PFSK-1 (cell line): ENCODE measurements at regions not wholly inside any gene's neighbourhood (a gene's known extent, or its start where the extent isn't known, plus 50 kb on each side); places are given as distances from the start of the nearest gene placed in this dataset.

Experiments used
- FOXP2 ChIP-seq: optimal IDR thresholded peaks from 2 replicates; pipeline ENCODE3; 2011; ENCODE audit warnings: borderline replicate concordance, control low read depth, inconsistent platforms; ENCODE audit not compliant: insufficient read depth; ENCODE audit errors: extremely low read length, extremely low read depth
- POLR2AphosphoS5 ChIP-seq: IDR thresholded peaks from 2 replicates; pipeline ENCODE4 v1.6.1; 2012; ENCODE audit warnings: low read depth, mild to moderate bottlenecking, control low read depth, low read length, moderate library complexity
- REST ChIP-seq, 2 experiments: IDR thresholded peaks; 2 replicates each; pipeline versions ENCODE4 v1.6.1 to v1.8.0; 2011 to 2012; ENCODE audit warnings: low read depth in 2 of 2, low read length in 2 of 2, control low read depth in 1 of 2, inconsistent platforms in 1 of 2, mild to moderate bottlenecking in 1 of 2, moderate library complexity in 1 of 2; ENCODE audit not compliant: insufficient read depth in 1 of 2
- SIN3A ChIP-seq: IDR thresholded peaks from 2 replicates; pipeline ENCODE4 v1.6.1; 2012; ENCODE audit warnings: mild to moderate bottlenecking, low read length, moderate library complexity, borderline replicate concordance; ENCODE audit not compliant: insufficient read depth
- TAF1 ChIP-seq: IDR thresholded peaks from 2 replicates; pipeline ENCODE4 v1.6.1; 2012; ENCODE audit warnings: low read length, control low read depth, borderline replicate concordance; ENCODE audit not compliant: insufficient read depth

GRCh38 chr11:42812960-42813359, 498.8 kb upstream of the API5 start:
- TF ChIP-seq SIN3A = no peak
- TF ChIP-seq FOXP2 = no peak
- no peak for TF ChIP-seq TAF1
- TF ChIP-seq REST (IDR thresholded peaks at IDR 0.05; ENCODE audit: insufficient read depth in 1 of 2, low read depth in 2 of 2, low read length in 2 of 2) = no peak
- no peak for TF ChIP-seq POLR2AphosphoS5
